ENCODE measurements at regions not wholly inside any gene's neighbourhood (a gene's known extent, or its start where the extent isn't known, plus 50 kb on each side); places are given as distances from the start of the nearest gene placed in this dataset.

GRCh38 chr12:25623816-25624215 is 70.7 kb upstream of the LMNTD1 start:
- TF ChIP-seq, protein P1, sequence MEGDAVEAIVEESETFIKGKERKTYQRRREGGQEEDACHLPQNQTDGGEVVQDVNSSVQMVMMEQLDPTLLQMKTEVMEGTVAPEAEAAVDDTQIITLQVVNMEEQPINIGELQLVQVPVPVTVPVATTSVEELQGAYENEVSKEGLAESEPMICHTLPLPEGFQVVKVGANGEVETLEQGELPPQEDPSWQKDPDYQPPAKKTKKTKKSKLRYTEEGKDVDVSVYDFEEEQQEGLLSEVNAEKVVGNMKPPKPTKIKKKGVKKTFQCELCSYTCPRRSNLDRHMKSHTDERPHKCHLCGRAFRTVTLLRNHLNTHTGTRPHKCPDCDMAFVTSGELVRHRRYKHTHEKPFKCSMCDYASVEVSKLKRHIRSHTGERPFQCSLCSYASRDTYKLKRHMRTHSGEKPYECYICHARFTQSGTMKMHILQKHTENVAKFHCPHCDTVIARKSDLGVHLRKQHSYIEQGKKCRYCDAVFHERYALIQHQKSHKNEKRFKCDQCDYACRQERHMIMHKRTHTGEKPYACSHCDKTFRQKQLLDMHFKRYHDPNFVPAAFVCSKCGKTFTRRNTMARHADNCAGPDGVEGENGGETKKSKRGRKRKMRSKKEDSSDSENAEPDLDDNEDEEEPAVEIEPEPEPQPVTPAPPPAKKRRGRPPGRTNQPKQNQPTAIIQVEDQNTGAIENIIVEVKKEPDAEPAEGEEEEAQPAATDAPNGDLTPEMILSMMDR (IDR thresholded peaks at IDR 0.05; ENCODE audit: low read depth, low read length), result no peak
- TF ChIP-seq POLR2A (IDR thresholded peaks at IDR 0.05; ENCODE audit: extremely low read depth, insufficient read length), result no peak
- TF ChIP-seq MYC (IDR thresholded peaks at IDR 0.05; ENCODE audit: low read depth, low read length), result no peak
- TF ChIP-seq, protein P2, sequence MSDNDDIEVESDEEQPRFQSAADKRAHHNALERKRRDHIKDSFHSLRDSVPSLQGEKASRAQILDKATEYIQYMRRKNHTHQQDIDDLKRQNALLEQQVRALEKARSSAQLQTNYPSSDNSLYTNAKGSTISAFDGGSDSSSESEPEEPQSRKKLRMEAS (IDR thresholded peaks at IDR 0.05; ENCODE audit: low read depth, low read length), result no peak
